SK-N-SH treated with all-trans-retinoic acid at 6 μM for 48 hours (cell line): ENCODE measurements at regions not wholly inside any gene's neighbourhood (a gene's known extent, or its start where the extent isn't known, plus 50 kb on each side); places are given as distances from the start of the nearest gene placed in this dataset.

Source experiments
- ARNTL ChIP-seq: fragments of 450-650 bp; formaldehyde crosslinking; IDR thresholded peaks from 2 replicates; pipeline ENCODE4 v1.5.0; 2020; ENCODE audit warnings: low read depth, mild to moderate bottlenecking, moderate library complexity, borderline replicate concordance
- CSDC2 ChIP-seq: fragments of 250-450 bp; sonication (Bioruptor Pico); IDR thresholded peaks from 2 replicates; pipeline ENCODE4 v1.5.0; 2020; ENCODE audit warnings: mild to moderate bottlenecking, moderate library complexity
- CSRNP3 ChIP-seq: fragments of 250-450 bp; sonication (Bioruptor Pico); IDR thresholded peaks from 2 replicates; pipeline ENCODE4 v1.5.1; 2021; ENCODE audit warnings: mild to moderate bottlenecking, moderate library complexity
- ESRRG ChIP-seq: fragments of 250-450 bp; sonication (Bioruptor Pico); IDR thresholded peaks from 2 replicates; pipeline ENCODE4 v1.6.1; 2021; ENCODE audit warnings: mild to moderate bottlenecking
- ISL1 ChIP-seq: fragments of 250-450 bp; sonication (Bioruptor Pico); IDR thresholded peaks from 2 replicates; pipeline ENCODE4 v2.1.2; 2022; ENCODE audit warnings: mild to moderate bottlenecking, moderate library complexity
- PATZ1 ChIP-seq: fragments of 250-450 bp; sonication (Bioruptor Pico); IDR thresholded peaks from 2 replicates; pipeline ENCODE4 v1.8.0; 2020; ENCODE audit warnings: mild to moderate bottlenecking, moderate library complexity, borderline replicate concordance
- PPARA ChIP-seq: fragments of 250-450 bp; sonication (Bioruptor Pico); IDR thresholded peaks from 2 replicates; pipeline ENCODE4 v1.5.0; 2020; ENCODE audit warnings: mild to moderate bottlenecking, borderline replicate concordance
- RARB ChIP-seq: fragments of 250-450 bp; sonication (Bioruptor Pico); IDR thresholded peaks from 2 replicates; pipeline ENCODE4 v1.8.0; 2021; ENCODE audit warnings: mild to moderate bottlenecking, moderate library complexity
- SNAI2 ChIP-seq: fragments of 250-450 bp; sonication (Bioruptor Pico); IDR thresholded peaks from 2 replicates; pipeline ENCODE4 v1.5.0; 2020; ENCODE audit warnings: mild to moderate bottlenecking, moderate library complexity
- TSHZ2 ChIP-seq: fragments of 250-450 bp; sonication (Bioruptor Pico); IDR thresholded peaks from 2 replicates; pipeline ENCODE4 v1.5.0; 2020; ENCODE audit warnings: mild to moderate bottlenecking, moderate library complexity
- ZFP3 ChIP-seq: fragments of 250-450 bp; sonication (Bioruptor Pico); IDR thresholded peaks from 2 replicates; pipeline ENCODE4 v1.5.0; 2020; ENCODE audit warnings: mild to moderate bottlenecking, moderate library complexity
- ZFP30 ChIP-seq: fragments of 450-650 bp; formaldehyde crosslinking; IDR thresholded peaks from 2 replicates; pipeline ENCODE4 v1.5.0; 2022; ENCODE audit warnings: mild to moderate bottlenecking, moderate library complexity
- ZNF8 ChIP-seq: fragments of 450-650 bp; formaldehyde crosslinking; IDR thresholded peaks from 2 replicates; pipeline ENCODE4 v1.5.0; 2020; ENCODE audit warnings: mild to moderate bottlenecking, moderate library complexity

- TF ChIP-seq ISL1 (CRISPR knock-in tag) (no peak), TSHZ2 (CRISPR knock-in tag) (no peak), ARNTL (no peak), ESRRG (CRISPR knock-in tag) (no peak), PATZ1 (no peak), PPARA (no peak), RARB (CRISPR knock-in tag) (no peak), ZFP30 (no peak), CSDC2 (CRISPR knock-in tag) (no peak), ZFP3 (no peak), ZNF8 (CRISPR knock-in tag) (no peak), SNAI2 (CRISPR knock-in tag) (no peak), CSRNP3 (CRISPR knock-in tag) (no peak)
Observed at GRCh38 chr2:122218596-122218995, 463.1 kb downstream of the TSN start.
